ENCODE measurements at regions not wholly inside any gene's neighbourhood (a gene's known extent, or its start where the extent isn't known, plus 50 kb on each side); places are given as distances from the start of the nearest gene placed in this dataset.
"Not testable (repeated sequence)": the region's sequence is repeated elsewhere in the genome, so short reads cannot be mapped to it uniquely, and the experiment has no call there.

DNA sequence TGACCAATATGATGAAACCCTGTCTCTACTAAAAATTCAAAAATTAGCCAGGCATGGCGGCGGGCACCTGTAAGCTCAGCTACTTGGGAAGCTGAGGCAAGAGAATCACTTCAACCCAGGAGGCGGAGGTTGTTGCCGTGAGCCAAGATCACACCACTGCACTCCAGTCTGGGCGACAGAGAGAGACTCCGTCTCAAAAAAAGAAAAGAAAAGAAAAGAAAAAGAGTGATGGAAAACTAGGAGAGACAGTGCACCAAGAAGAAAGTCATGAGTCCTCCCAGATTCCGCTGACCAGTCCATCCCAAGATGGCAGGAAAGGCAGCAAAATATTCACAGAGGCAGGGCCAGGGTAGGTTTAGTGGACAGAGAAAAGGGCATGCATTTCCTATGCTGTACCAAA is 226.9 kb downstream of the ASMT start:
- no peak for DNase-seq
- H3K4me3 ChIP-seq (ENCODE audit: low read length) = no peak overlapping the region
- 76% methylated on average over 3 of the region's 7 CpGs for WGBS (ENCODE audit: insufficient coverage)

DNA sequence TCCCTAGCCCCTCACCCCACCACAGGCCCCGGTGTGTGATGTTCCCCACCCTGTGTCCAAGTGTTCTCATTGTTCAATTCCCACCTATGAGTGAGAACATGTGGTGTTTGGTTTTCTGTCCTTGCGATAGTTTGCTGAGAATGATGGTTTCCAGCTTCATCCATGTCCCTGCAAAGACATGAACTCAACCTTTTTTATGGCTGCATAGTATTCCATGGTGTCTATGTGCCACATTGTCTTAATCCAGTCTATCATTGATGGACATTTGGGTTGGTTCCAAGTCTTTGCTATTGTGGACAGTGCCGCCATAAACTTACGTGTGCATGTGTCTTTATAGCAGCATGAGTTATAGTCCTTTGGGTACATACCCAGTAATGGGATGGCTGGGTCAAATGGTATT is 232.1 kb downstream of the ASMT start:
- H3K4me3 ChIP-seq (ENCODE audit: low read length); H3K27ac ChIP-seq (ENCODE audit: low read length); DNase-seq; H3K36me3 ChIP-seq (ENCODE audit: control insufficient read depth, insufficient read depth, low read length); H3K9me3 ChIP-seq (replicated peaks; ENCODE audit: control insufficient read depth, low read depth, low read length); H3K4me1 ChIP-seq (ENCODE audit: control insufficient read depth, insufficient read depth, low read length); H3K27me3 ChIP-seq (ENCODE audit: control insufficient read depth, insufficient read depth, low read length): not testable (repeated sequence)
- WGBS (ENCODE audit: insufficient coverage) = no CpG with 5 or more reads among the region's 4 CpGs

More for the DNA sequence above, 226.9 kb downstream of the ASMT start:
- H3K27me3 ChIP-seq (ENCODE audit: control insufficient read depth, insufficient read depth, low read length) = no peaks in the 10 kb centered on the region
- H3K27ac ChIP-seq (ENCODE audit: low read length) = no peak overlapping the region
- no peaks in the 10 kb centered on the region for H3K4me1 ChIP-seq (ENCODE audit: control insufficient read depth, insufficient read depth, low read length)
- no peaks in the 10 kb centered on the region for H3K36me3 ChIP-seq (ENCODE audit: control insufficient read depth, insufficient read depth, low read length)
- peaks cover 5% of the 10 kb centered on the region for H3K9me3 ChIP-seq (replicated peaks; ENCODE audit: control insufficient read depth, low read depth, low read length)

- WGBS (ENCODE audit: insufficient coverage) = 50% methylated on average over 1 of the region's 2 CpGs
- DNase-seq; H3K27me3 ChIP-seq (ENCODE audit: control insufficient read depth, insufficient read depth, low read length); H3K9me3 ChIP-seq (replicated peaks; ENCODE audit: control insufficient read depth, low read depth, low read length); H3K27ac ChIP-seq (ENCODE audit: low read length); H3K36me3 ChIP-seq (ENCODE audit: control insufficient read depth, insufficient read depth, low read length); H3K4me1 ChIP-seq (ENCODE audit: control insufficient read depth, insufficient read depth, low read length); H3K4me3 ChIP-seq (ENCODE audit: low read length): not testable (repeated sequence)
Measured at GRCh38 chrX:1847790-1848189, 232.9 kb downstream of the ASMT start.

GRCh38 chrX:1851527-1851926 is 236.7 kb downstream of the ASMT start:
- no peak overlapping the region for H3K27ac ChIP-seq (ENCODE audit: low read length)
- H3K9me3 ChIP-seq (replicated peaks; ENCODE audit: control insufficient read depth, low read depth, low read length) = peaks cover 2% of the 10 kb centered on the region
- H3K4me1 ChIP-seq (ENCODE audit: control insufficient read depth, insufficient read depth, low read length) = no peaks in the 10 kb centered on the region
- H3K27me3 ChIP-seq (ENCODE audit: control insufficient read depth, insufficient read depth, low read length) = no peaks in the 10 kb centered on the region
- no peak for DNase-seq
- H3K36me3 ChIP-seq (ENCODE audit: control insufficient read depth, insufficient read depth, low read length) = no peaks in the 10 kb centered on the region
- H3K4me3 ChIP-seq (ENCODE audit: low read length) = no peak overlapping the region
- WGBS (ENCODE audit: insufficient coverage) = 82% methylated on average over 4 of the region's 6 CpGs

DNA sequence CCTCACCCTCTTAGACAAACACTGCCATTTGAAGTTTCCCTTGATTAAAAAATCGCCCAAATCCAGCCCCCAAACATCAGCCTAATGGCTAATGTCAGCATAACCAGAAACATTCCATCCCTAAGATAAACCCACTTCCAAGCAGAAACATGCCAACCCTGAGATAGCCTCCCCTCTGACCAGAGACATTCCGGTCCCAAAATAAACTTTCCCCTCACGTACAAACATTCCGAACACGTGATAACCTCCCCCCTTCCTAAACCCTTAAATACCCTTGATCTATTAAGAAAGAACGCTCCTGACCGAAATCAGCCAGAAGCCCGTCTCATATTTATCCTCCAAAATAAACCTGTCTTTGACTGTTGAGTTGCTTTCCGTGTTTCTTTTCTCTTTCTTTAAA is 237.2 kb downstream of the ASMT start:
- Histone ChIP-seq H3K36me3 (ENCODE audit: control insufficient read depth, insufficient read depth, low read length) (no peaks in the 10 kb centered on the region), H3K9me3 (replicated peaks; ENCODE audit: control insufficient read depth, low read depth, low read length) (peaks cover 2% of the 10 kb centered on the region), H3K4me1 (ENCODE audit: control insufficient read depth, insufficient read depth, low read length) (no peaks in the 10 kb centered on the region), H3K27ac (ENCODE audit: low read length) (no peak overlapping the region), H3K27me3 (ENCODE audit: control insufficient read depth, insufficient read depth, low read length) (no peaks in the 10 kb centered on the region), H3K4me3 (ENCODE audit: low read length) (no peak overlapping the region)
- DNase-seq = no peak
- 92% methylated on average over 5 of the region's 9 CpGs for WGBS (ENCODE audit: insufficient coverage)

DNA sequence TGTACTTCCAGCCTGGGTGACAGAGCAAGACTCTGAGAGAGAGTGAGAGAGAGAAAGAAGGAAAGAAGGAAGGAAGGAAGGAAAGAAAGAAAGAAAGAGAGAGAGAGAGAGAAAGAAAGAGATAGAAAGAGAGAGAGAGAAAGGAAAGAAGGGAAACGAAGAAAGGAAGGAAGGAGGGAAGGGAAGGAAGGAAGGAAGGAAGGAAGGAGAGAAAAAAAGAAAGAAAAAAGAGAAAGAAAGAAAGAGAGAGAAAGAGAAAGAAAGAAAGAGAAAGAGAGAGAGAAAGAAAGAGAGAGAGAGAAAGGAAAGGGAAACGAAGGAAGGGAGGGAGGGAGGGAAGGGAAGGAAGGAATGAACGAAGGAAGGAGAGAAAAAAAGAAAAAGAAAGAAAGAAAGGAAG is 238.6 kb downstream of the ASMT start:
- no peaks in the 10 kb centered on the region for H3K36me3 ChIP-seq (ENCODE audit: control insufficient read depth, insufficient read depth, low read length)
- WGBS (ENCODE audit: insufficient coverage) = 87% methylated on average over 3 of the region's 3 CpGs
- no peaks in the 10 kb centered on the region for H3K27me3 ChIP-seq (ENCODE audit: control insufficient read depth, insufficient read depth, low read length)
- H3K4me3 ChIP-seq (ENCODE audit: low read length) = no peak overlapping the region
- H3K4me1 ChIP-seq (ENCODE audit: control insufficient read depth, insufficient read depth, low read length) = no peaks in the 10 kb centered on the region
- no peak for DNase-seq
- H3K9me3 ChIP-seq (replicated peaks; ENCODE audit: control insufficient read depth, low read depth, low read length) = peaks cover 2% of the 10 kb centered on the region
- H3K27ac ChIP-seq (ENCODE audit: low read length) = no peak overlapping the region

DNA sequence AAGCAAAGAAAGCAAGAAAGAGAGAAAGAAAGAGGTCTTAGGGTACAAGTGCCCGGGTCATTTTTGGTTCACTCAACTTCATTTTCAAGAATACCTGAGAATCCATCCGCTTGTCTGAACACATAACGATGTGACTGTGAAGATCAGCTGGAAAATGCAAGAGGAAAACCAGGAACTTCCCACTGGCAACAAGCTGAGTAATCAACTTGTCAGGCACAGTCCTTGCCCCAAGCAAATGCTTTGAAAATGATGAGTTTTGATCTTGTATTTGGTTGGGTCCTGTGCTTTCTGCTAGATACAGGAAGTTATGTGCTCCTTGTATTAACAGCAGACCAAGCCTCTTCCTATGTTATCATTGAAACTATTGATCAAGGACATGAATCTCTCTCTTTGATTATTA is 239.1 kb downstream of the ASMT start:
- no peaks in the 10 kb centered on the region for H3K36me3 ChIP-seq (ENCODE audit: control insufficient read depth, insufficient read depth, low read length)
- WGBS (ENCODE audit: insufficient coverage) = 80% methylated on average over 2 of the region's 3 CpGs
- no peak overlapping the region for H3K4me3 ChIP-seq (ENCODE audit: low read length)
- H3K27me3 ChIP-seq (ENCODE audit: control insufficient read depth, insufficient read depth, low read length) = no peaks in the 10 kb centered on the region
- H3K4me1 ChIP-seq (ENCODE audit: control insufficient read depth, insufficient read depth, low read length) = no peaks in the 10 kb centered on the region
- no peak for DNase-seq
- no peak overlapping the region for H3K27ac ChIP-seq (ENCODE audit: low read length)
- peaks cover 2% of the 10 kb centered on the region for H3K9me3 ChIP-seq (replicated peaks; ENCODE audit: control insufficient read depth, low read depth, low read length)

GRCh38 chrX:1854861-1855260 is 240.0 kb downstream of the ASMT start:
- not testable (repeated sequence) for H3K27me3 ChIP-seq (ENCODE audit: control insufficient read depth, insufficient read depth, low read length); H3K9me3 ChIP-seq (replicated peaks; ENCODE audit: control insufficient read depth, low read depth, low read length); H3K36me3 ChIP-seq (ENCODE audit: control insufficient read depth, insufficient read depth, low read length); DNase-seq; H3K4me3 ChIP-seq (ENCODE audit: low read length); H3K27ac ChIP-seq (ENCODE audit: low read length); H3K4me1 ChIP-seq (ENCODE audit: control insufficient read depth, insufficient read depth, low read length)
- WGBS (ENCODE audit: insufficient coverage) = 94% methylated on average over 6 of the region's 10 CpGs

GRCh38 chrX:1859266-1859665 is 244.4 kb downstream of the ASMT start:
- not testable (repeated sequence) for DNase-seq; H3K36me3 ChIP-seq (ENCODE audit: control insufficient read depth, insufficient read depth, low read length); H3K27me3 ChIP-seq (ENCODE audit: control insufficient read depth, insufficient read depth, low read length); H3K27ac ChIP-seq (ENCODE audit: low read length); H3K4me1 ChIP-seq (ENCODE audit: control insufficient read depth, insufficient read depth, low read length); H3K9me3 ChIP-seq (replicated peaks; ENCODE audit: control insufficient read depth, low read depth, low read length); H3K4me3 ChIP-seq (ENCODE audit: low read length)
- WGBS (ENCODE audit: insufficient coverage) = 95% methylated on average over 5 of the region's 5 CpGs

DNA sequence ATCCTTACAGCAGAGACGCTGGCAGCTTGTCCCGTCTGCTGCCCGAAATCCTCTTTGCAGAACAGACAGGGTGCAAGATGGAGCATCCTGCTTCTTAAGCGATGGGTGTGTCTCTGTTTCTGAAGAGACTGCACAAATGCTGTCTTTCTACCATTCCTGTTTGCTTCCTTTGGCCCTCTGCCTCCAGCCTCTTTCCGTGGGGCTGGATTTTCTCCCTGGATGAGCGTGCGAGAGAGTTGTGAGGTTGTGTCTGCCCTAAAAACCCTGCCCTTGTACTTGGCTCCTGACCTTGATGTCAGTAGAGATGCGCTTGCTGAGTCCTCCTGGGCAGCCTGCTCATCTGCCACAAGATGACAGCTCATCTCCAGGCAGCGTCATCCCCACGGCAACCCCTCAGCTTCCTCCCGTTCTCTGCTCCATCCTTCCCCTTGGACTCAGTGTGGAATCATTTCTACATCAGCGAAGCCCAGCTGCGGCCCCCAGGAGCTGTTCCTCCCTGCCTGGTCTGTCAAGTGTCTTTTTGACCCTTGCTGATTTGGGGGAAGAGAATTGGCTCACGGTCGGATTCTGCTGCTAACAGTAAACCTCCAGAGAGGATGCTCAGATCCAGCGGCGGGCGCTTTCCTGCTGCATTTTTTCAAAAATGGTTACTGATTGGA is 246.2 kb downstream of the ASMT start:
- Histone ChIP-seq H3K9me3 (replicated peaks; ENCODE audit: control insufficient read depth, low read depth, low read length) (no peaks in the 10 kb centered on the region), H3K36me3 (ENCODE audit: control insufficient read depth, insufficient read depth, low read length) (no peaks in the 10 kb centered on the region), H3K4me1 (ENCODE audit: control insufficient read depth, insufficient read depth, low read length) (no peaks in the 10 kb centered on the region), H3K4me3 (ENCODE audit: low read length) (no peak overlapping the region), H3K27me3 (ENCODE audit: control insufficient read depth, insufficient read depth, low read length) (no peaks in the 10 kb centered on the region), H3K27ac (ENCODE audit: low read length) (no peak overlapping the region)
- 53% methylated on average over 14 of the region's 18 CpGs for WGBS (ENCODE audit: insufficient coverage)
- DNase-seq = peak; percentile 5

- WGBS (ENCODE audit: insufficient coverage) = no CpG with 5 or more reads among the region's 2 CpGs
- not testable (repeated sequence) for H3K36me3 ChIP-seq (ENCODE audit: control insufficient read depth, insufficient read depth, low read length); DNase-seq; H3K4me1 ChIP-seq (ENCODE audit: control insufficient read depth, insufficient read depth, low read length); H3K4me3 ChIP-seq (ENCODE audit: low read length); H3K27ac ChIP-seq (ENCODE audit: low read length); H3K9me3 ChIP-seq (replicated peaks; ENCODE audit: control insufficient read depth, low read depth, low read length); H3K27me3 ChIP-seq (ENCODE audit: control insufficient read depth, insufficient read depth, low read length)
Measured at GRCh38 chrX:1863995-1864394, 249.1 kb downstream of the ASMT start.

All from muscle of leg (tissue), 3 donors.